ENCODE measurements at regions not wholly inside any gene's neighbourhood (a gene's known extent, or its start where the extent isn't known, plus 50 kb on each side); places are given as distances from the start of the nearest gene placed in this dataset.

DNA sequence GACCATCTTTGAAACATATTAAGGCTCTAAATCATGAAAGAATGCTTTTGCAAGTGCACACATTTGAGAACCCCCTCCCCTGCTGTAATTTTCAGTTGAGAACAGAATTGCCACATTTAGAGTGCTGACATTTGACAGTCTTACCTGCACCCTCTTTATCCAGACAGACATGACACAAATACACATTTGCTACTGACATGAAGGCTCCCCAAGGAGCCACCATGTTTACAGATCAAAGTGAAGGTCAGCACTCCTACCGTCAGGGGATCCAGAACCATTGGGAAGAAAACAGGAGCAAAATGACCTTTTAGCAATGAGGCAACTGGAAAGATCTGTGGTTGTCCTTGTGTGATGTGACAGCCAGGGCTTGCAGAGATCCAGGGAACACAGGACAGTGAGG is 315.4 kb upstream of the CNR1 start:
- no peak for TF ChIP-seq POLR2A (IDR thresholded peaks at IDR 0.05)
- TF ChIP-seq, protein P1, sequence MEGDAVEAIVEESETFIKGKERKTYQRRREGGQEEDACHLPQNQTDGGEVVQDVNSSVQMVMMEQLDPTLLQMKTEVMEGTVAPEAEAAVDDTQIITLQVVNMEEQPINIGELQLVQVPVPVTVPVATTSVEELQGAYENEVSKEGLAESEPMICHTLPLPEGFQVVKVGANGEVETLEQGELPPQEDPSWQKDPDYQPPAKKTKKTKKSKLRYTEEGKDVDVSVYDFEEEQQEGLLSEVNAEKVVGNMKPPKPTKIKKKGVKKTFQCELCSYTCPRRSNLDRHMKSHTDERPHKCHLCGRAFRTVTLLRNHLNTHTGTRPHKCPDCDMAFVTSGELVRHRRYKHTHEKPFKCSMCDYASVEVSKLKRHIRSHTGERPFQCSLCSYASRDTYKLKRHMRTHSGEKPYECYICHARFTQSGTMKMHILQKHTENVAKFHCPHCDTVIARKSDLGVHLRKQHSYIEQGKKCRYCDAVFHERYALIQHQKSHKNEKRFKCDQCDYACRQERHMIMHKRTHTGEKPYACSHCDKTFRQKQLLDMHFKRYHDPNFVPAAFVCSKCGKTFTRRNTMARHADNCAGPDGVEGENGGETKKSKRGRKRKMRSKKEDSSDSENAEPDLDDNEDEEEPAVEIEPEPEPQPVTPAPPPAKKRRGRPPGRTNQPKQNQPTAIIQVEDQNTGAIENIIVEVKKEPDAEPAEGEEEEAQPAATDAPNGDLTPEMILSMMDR (IDR thresholded peaks at IDR 0.05), result no peak

Data from right lobe of liver (tissue), 4 donors.